ENCODE measurements at regions not wholly inside any gene's neighbourhood (a gene's known extent, or its start where the extent isn't known, plus 50 kb on each side); places are given as distances from the start of the nearest gene placed in this dataset.

DNA sequence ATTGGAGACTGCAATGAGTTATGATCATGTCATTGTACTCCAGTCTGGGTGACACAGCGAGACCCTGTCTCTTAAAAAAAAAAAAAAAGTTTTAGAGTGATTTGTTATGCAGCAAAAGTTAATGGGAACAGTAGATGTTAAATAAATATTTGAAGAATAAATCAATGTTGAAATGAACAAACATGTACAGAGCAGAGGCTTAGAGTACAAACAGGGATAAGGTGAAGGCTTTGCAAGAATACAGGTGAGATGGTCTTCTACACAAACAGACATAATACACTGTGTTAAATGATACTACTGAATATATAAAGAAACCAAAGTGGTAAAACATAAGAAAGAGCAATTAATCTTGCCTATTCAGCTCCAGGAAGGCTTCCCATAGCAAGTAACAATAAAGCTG is 265.4 kb downstream of the CNTN3 start:
- no peaks in the 10 kb centered on the region for H3K27me3 ChIP-seq (ENCODE audit: control insufficient read depth, insufficient read depth, low read length)
- H3K4me3 ChIP-seq (ENCODE audit: low read depth, low read length) = no peak overlapping the region
- FAIRE-seq = no peak
- TF ChIP-seq, protein P1, sequence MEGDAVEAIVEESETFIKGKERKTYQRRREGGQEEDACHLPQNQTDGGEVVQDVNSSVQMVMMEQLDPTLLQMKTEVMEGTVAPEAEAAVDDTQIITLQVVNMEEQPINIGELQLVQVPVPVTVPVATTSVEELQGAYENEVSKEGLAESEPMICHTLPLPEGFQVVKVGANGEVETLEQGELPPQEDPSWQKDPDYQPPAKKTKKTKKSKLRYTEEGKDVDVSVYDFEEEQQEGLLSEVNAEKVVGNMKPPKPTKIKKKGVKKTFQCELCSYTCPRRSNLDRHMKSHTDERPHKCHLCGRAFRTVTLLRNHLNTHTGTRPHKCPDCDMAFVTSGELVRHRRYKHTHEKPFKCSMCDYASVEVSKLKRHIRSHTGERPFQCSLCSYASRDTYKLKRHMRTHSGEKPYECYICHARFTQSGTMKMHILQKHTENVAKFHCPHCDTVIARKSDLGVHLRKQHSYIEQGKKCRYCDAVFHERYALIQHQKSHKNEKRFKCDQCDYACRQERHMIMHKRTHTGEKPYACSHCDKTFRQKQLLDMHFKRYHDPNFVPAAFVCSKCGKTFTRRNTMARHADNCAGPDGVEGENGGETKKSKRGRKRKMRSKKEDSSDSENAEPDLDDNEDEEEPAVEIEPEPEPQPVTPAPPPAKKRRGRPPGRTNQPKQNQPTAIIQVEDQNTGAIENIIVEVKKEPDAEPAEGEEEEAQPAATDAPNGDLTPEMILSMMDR (IDR thresholded peaks at IDR 0.05; ENCODE audit: insufficient read depth, low read length, severe bottlenecking) = no peak
- H3K36me3 ChIP-seq (ENCODE audit: control insufficient read depth, insufficient read depth, low read length) = no peaks in the 10 kb centered on the region
- DNase-seq (ENCODE audit: low read depth) = no peak

DNA sequence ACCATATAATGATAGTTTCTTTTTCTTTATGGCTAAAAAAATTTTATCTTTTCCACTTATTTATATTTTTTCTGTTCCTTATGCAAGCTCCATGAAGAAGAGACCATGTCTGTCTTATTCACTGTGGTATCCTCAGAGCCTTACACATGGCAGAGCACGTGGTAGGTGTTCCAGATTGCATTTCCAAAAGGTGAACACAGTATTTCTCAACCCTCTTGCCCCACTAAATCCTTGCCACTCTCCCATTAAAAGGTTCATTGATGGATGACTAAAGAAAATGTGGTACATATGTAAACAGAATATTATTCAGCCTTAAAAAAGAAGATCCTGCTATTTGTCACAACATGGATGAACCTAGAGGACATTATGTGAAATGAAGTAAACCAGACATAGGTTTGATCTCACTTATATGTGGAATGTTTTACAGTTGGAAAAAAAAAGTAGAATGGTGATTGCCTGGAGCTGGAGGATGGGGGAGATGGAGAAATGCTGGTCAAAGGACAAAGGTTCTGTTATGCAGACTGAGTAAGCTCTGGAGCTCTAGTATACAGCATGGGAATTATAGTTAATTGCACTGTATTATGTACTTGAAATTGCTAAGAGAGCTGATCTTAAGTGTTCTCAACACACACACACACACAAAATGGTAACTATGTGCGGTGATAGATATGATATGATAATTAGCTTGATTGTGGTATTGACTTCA is 266.7 kb downstream of the CNTN3 start:
- TF ChIP-seq, protein P1 (IDR thresholded peaks at IDR 0.05; ENCODE audit: insufficient read depth, low read length, severe bottlenecking) = no peak
- FAIRE-seq (no peak), DNase-seq (ENCODE audit: low read depth) (no peak)
- no peak overlapping the region for H3K4me3 ChIP-seq (ENCODE audit: low read depth, low read length)
- no peaks in the 10 kb centered on the region for H3K27me3 ChIP-seq (ENCODE audit: control insufficient read depth, insufficient read depth, low read length)
- no peaks in the 10 kb centered on the region for H3K36me3 ChIP-seq (ENCODE audit: control insufficient read depth, insufficient read depth, low read length)

DNA sequence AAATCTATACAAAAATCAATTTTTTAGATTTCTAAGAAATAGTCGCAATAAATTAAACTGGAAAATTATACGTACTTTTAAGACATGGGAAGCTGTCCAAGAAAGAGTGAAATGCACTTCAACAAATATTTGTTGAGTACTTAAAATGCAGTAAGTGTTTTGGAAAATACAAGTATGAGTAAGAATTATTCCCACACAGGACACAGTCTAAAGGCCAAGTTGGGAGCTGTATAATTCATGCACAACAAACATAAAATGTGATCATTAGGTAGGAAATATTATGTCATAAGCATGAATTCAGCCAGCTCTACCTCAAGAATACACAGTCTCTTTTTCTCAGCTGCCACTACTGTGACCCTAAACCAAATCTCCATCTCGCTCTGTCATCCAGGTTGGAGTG is 267.6 kb downstream of the CNTN3 start:
- no peaks in the 10 kb centered on the region for H3K27me3 ChIP-seq (ENCODE audit: control insufficient read depth, insufficient read depth, low read length)
- no peak for DNase-seq (ENCODE audit: low read depth)
- H3K36me3 ChIP-seq (ENCODE audit: control insufficient read depth, insufficient read depth, low read length) = no peaks in the 10 kb centered on the region
- no peak overlapping the region for H3K4me3 ChIP-seq (ENCODE audit: low read depth, low read length)
- TF ChIP-seq, protein P1 (IDR thresholded peaks at IDR 0.05; ENCODE audit: insufficient read depth, low read length, severe bottlenecking) = no peak
- FAIRE-seq = no peak

DNA sequence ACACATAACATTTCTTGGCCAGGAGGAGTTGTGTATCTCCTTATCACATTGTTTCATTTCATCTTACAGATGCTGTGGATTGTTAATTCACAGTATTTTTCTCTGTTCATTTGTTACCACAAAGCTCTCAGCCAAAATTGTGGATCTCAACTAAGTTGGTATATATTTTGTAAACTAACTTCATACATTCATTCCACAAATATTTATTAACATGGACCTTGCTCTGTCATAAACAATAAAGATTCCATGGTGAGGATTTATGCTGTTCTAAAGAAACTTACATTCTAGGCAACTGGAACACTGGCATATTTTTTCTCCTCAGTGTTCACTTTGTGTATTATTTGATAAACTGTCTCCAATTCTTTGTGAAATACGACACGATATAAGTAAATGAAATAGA is 268.8 kb downstream of the CNTN3 start:
- Histone ChIP-seq H3K36me3 (ENCODE audit: control insufficient read depth, insufficient read depth, low read length) (no peaks in the 10 kb centered on the region), H3K27me3 (ENCODE audit: control insufficient read depth, insufficient read depth, low read length) (no peaks in the 10 kb centered on the region), H3K4me3 (ENCODE audit: low read depth, low read length) (no peak overlapping the region)
- FAIRE-seq (no peak), DNase-seq (ENCODE audit: low read depth) (no peak)
- TF ChIP-seq, protein P1 (IDR thresholded peaks at IDR 0.05; ENCODE audit: insufficient read depth, low read length, severe bottlenecking) = no peak

DNA sequence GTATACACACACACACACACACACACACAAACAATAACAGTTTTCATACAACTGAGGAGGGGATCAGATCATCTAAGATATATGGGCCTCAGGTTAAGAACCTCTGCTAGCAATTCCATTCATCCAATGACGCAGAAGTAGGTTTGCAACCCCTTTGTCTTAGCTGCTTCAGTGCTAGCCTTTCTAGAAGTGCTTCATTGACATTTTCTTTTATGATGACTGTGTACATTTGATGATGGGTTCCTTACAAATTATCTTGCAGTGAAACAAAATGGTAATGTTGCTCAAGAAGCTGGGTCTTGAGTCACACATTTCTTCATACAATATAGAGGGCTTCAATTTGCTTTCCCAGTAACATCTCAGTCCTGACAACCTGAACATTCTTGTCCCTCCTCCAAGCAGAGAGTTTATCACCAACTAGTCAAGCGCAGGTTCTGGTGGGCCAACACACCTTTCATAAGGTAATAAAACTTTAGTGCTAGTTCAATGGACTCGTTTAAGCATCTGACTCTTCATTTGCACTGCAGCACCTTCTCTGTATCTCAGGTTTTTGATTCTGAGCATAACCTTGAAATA is 269.5 kb downstream of the CNTN3 start:
- FAIRE-seq = no peak

More for the DNA sequence above, 269.5 kb downstream of the CNTN3 start:
- Histone ChIP-seq H3K4me3 (ENCODE audit: low read depth, low read length) (no peak overlapping the region), H3K36me3 (ENCODE audit: control insufficient read depth, insufficient read depth, low read length) (no peaks in the 10 kb centered on the region), H3K27me3 (ENCODE audit: control insufficient read depth, insufficient read depth, low read length) (no peaks in the 10 kb centered on the region)
- peak; percentile 1 for DNase-seq (ENCODE audit: low read depth)
- TF ChIP-seq, protein P1 (IDR thresholded peaks at IDR 0.05; ENCODE audit: insufficient read depth, low read length, severe bottlenecking) = no peak
